ENCODE measurements at regions not wholly inside any gene's neighbourhood (a gene's known extent, or its start where the extent isn't known, plus 50 kb on each side); places are given as distances from the start of the nearest gene placed in this dataset.

DNA sequence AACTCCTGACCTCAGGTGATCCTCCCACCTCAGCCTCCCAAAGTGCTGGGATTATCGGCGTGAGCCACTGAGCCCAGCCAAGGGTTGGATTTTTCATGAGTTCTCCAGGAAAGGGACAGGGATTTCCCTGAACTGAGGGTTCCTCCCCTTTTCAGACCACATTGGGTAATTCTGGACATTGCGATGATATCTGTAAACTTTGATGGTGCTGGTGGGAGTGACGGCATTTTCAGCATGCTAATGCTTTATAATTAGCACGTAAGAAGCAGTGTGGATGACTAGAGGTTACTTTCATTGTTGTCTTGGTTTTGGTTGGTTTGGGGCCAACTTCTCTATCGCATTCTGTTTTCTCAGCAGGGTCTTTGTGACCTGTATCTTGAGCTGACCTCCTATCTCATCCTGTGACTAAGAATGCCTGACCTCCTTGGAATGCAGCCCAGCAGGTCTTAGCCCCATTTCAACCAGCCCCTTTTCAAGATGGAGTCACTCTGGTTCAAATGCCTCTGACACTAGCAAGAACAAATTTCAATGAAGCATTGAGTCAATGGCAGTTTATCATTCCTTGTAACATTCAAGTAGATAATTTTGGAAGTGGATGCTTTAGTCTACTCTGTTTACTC is 156.5 kb downstream of the TTLL2 start:
- TF ChIP-seq, protein P1, sequence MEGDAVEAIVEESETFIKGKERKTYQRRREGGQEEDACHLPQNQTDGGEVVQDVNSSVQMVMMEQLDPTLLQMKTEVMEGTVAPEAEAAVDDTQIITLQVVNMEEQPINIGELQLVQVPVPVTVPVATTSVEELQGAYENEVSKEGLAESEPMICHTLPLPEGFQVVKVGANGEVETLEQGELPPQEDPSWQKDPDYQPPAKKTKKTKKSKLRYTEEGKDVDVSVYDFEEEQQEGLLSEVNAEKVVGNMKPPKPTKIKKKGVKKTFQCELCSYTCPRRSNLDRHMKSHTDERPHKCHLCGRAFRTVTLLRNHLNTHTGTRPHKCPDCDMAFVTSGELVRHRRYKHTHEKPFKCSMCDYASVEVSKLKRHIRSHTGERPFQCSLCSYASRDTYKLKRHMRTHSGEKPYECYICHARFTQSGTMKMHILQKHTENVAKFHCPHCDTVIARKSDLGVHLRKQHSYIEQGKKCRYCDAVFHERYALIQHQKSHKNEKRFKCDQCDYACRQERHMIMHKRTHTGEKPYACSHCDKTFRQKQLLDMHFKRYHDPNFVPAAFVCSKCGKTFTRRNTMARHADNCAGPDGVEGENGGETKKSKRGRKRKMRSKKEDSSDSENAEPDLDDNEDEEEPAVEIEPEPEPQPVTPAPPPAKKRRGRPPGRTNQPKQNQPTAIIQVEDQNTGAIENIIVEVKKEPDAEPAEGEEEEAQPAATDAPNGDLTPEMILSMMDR (IDR thresholded peaks at IDR 0.05), result no peak
- no peak for TF ChIP-seq POLR2A (IDR thresholded peaks at IDR 0.05)
